Stomach (tissue), 8 donors: ENCODE measurements at regions not wholly inside any gene's neighbourhood (a gene's known extent, or its start where the extent isn't known, plus 50 kb on each side); places are given as distances from the start of the nearest gene placed in this dataset.

Experiments
- DNase-seq, 2 donors: peaks; one replicate each; pipeline versions ENCODE4 v3.0.0 to v3.0.0-alpha.2; 2013 to 2019
- H3K27ac ChIP-seq, 5 donors: fragments of 200-600 bp in 4 of 5; sonication (generic) in 4 of 5; one replicate each; pipeline ENCODE4 v1.5.1; 2013 to 2019; ENCODE audit warnings: mild to moderate bottlenecking in 1 of 5, moderate library complexity in 1 of 5
- H3K27me3 ChIP-seq, 3 donors: fragments of 200-600 bp; sonication (generic); one replicate each; pipeline ENCODE4 v1.5.1; 2017 to 2019; ENCODE audit warnings: mixed run types in 1 of 3
- H3K36me3 ChIP-seq, 4 donors: fragments of 200-600 bp; sonication (generic); 1 replicate in 3 of 4; 2 replicates in 1 of 4; pipeline ENCODE4 v1.5.1; 2016 to 2019
- H3K4me1 ChIP-seq, 4 donors: fragments of 200-600 bp; sonication (generic); one replicate each; pipeline ENCODE4 v1.5.1; 2016 to 2019
- H3K4me3 ChIP-seq, 4 donors: fragments of 200-600 bp; sonication (generic) in 3 of 4; one replicate each; pipeline ENCODE4 v1.5.1; 2016 to 2019; ENCODE audit warnings: mild to moderate bottlenecking in 1 of 4
- H3K9me3 ChIP-seq, 4 donors: fragments of 200-600 bp; sonication (generic); one replicate each; pipeline ENCODE4 v1.5.1; 2016 to 2019
- EP300 ChIP-seq: sonication (generic); formaldehyde crosslinking; IDR thresholded peaks from one replicate; pipeline ENCODE4 v1.6.1; 2017; ENCODE audit warnings: antibody characterized with exemption
- POLR2A ChIP-seq, 4 donors: fragments of 450-650 bp; IDR thresholded peaks; one replicate each; pipeline ENCODE4 v1.6.1; 2016; ENCODE audit warnings: antibody characterized with exemption in 4 of 4, control low read depth in 2 of 4, mild to moderate bottlenecking in 1 of 4, moderate library complexity in 1 of 4
- POLR2AphosphoS5 ChIP-seq, 3 donors: sonication (generic); formaldehyde crosslinking; IDR thresholded peaks; one replicate each; pipeline ENCODE4 v1.6.1; 2016; ENCODE audit warnings: antibody characterized with exemption in 3 of 3
- WGBS, 5 donors: extraction: QIAGEN DNeasy Blood & Tissue Kit in 3 of 5; methylation state at CpG; one replicate each; pipeline versions ENCODE4 v1.1.5 to v1.1.7; 2013 to 2018; 5-methylcytosine and 5-hydroxymethylcytosine counted together
- intact Hi-C: fragments of 100-400 bp; cut with DNase I; formaldehyde crosslinking; loops from one replicate; pipeline ENCODE4 v1.15.1; 2023; ENCODE audit warnings: low total_unique reads
- TF ChIP-seq, protein P1 (sequence below), 7 experiments: fragments of 450-650 bp in 4 of 7; fragments of 200-600 bp in 3 of 7; sonication (generic) in 3 of 7; IDR thresholded peaks; one replicate each; pipeline ENCODE4 v1.5.1; 2016 to 2019; ENCODE audit warnings: antibody characterized with exemption in 7 of 7, control low read depth in 2 of 7, mild to moderate bottlenecking in 1 of 7
- donor health status: healthy with polysubstance abuse.
- donor health status: Bipolar disorder and iron deficiency.
- donor health status: healthy.

DNA sequence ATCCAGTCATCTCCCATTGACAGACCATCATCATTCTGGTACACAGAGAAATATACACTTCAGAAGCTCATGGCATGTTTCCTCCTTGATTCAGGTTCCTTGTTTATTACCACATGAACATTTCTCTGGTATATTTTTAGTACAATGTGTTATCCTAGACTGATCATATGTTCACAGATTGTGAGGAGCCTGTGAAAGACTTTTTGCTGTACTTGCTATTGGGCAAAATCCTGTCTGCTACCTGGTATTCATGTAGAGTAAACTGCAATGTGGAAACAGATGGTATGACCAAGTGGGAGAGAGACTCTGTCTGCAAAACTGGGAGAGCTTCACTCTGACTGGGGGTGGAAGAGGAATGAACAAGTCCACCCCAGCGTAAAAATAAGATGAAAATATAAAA lies 657.2 kb downstream of the IRS1 start:
- H3K9me3 ChIP-seq: no peaks in the 10 kb centered on the region
- 89 to 100% (median 90%) methylated on average over 1 of the region's 1 CpG for WGBS, 5 donors
- no peaks in the 10 kb centered on the region for H3K27me3 ChIP-seq
- no peaks in the 10 kb centered on the region for H3K36me3 ChIP-seq
- peaks cover 0 to 4% (median 0%) of the 10 kb centered on the region in 4 donors for H3K4me1 ChIP-seq
- TF ChIP-seq POLR2A (IDR thresholded peaks at IDR 0.05): no peak
- TF ChIP-seq EP300: no peak
- TF ChIP-seq, protein P1, sequence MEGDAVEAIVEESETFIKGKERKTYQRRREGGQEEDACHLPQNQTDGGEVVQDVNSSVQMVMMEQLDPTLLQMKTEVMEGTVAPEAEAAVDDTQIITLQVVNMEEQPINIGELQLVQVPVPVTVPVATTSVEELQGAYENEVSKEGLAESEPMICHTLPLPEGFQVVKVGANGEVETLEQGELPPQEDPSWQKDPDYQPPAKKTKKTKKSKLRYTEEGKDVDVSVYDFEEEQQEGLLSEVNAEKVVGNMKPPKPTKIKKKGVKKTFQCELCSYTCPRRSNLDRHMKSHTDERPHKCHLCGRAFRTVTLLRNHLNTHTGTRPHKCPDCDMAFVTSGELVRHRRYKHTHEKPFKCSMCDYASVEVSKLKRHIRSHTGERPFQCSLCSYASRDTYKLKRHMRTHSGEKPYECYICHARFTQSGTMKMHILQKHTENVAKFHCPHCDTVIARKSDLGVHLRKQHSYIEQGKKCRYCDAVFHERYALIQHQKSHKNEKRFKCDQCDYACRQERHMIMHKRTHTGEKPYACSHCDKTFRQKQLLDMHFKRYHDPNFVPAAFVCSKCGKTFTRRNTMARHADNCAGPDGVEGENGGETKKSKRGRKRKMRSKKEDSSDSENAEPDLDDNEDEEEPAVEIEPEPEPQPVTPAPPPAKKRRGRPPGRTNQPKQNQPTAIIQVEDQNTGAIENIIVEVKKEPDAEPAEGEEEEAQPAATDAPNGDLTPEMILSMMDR (IDR thresholded peaks at IDR 0.05): no peak
- TF ChIP-seq POLR2AphosphoS5 (IDR thresholded peaks at IDR 0.05): no peak
- intact Hi-C loops: no loop called here
- H3K27ac ChIP-seq: no peak overlapping the region
- no peak overlapping the region for H3K4me3 ChIP-seq
- DNase-seq: no peak

DNA sequence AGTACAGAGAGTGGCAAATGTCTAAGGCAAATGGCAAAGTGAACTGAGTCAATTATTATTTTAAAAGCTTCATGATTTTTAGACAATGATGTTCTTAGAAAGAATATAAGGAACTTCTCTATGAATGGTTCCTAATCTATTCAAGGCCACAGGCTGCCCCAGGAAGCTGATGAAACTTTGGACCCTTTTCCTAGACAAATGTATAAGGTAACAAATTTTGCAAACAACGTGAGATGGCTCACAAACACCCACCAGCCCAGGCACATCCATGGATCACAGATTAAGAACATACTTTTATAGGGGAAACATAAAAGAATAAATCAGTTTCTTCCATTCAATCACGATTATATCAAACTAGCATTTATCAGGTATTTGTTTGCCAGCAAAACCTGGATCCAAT lies 659.0 kb downstream of the IRS1 start:
- H3K4me3 ChIP-seq: no peak overlapping the region
- DNase-seq: no peak
- WGBS, 5 donors: 66 to 80% (median 75%) methylated on average over 2 of the region's 2 CpGs
- TF ChIP-seq EP300 (no peak), POLR2AphosphoS5 (IDR thresholded peaks at IDR 0.05) (no peak), POLR2A (IDR thresholded peaks at IDR 0.05) (no peak)
- TF ChIP-seq, protein P1 (IDR thresholded peaks at IDR 0.05): no peak
- no peaks in the 10 kb centered on the region for H3K36me3 ChIP-seq
- H3K27me3 ChIP-seq: no peaks in the 10 kb centered on the region
- H3K27ac ChIP-seq: no peak overlapping the region
- H3K4me1 ChIP-seq: peaks cover 0 to 19% (median 0%) of the 10 kb centered on the region in 4 donors
- intact Hi-C loops: no loop called here
- H3K9me3 ChIP-seq: no peaks in the 10 kb centered on the region

DNA sequence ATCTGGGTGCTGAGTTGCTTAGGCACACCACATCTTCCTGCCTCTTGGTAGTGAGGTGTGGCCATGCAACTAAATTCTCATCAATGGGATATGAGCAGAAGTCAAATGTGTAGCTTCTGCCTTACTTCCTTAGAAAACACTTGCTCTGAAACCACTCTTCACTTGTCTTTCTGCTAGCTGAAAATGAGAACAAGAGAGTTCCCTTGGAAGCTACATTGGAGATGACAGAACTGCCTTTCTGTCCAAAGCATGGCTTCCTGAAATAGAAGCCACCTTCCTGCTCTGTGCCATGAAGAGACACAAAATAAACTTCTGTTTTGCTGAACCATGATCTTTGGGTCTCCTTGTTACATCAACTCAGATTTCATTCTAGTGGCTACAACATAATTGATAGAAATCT lies 659.9 kb downstream of the IRS1 start:
- Histone ChIP-seq H3K9me3 (no peaks in the 10 kb centered on the region), H3K36me3 (no peaks in the 10 kb centered on the region), H3K4me3 (no peak overlapping the region), H3K4me1 (peaks cover 0 to 19% (median 0%) of the 10 kb centered on the region in 4 donors), H3K27ac (no peak overlapping the region), H3K27me3 (no peaks in the 10 kb centered on the region)
- TF ChIP-seq POLR2A (IDR thresholded peaks at IDR 0.05) (no peak), POLR2AphosphoS5 (IDR thresholded peaks at IDR 0.05) (no peak), EP300 (no peak)
- TF ChIP-seq, protein P1 (IDR thresholded peaks at IDR 0.05): no peak
- intact Hi-C loops: no loop called here
- no peak for DNase-seq

DNA sequence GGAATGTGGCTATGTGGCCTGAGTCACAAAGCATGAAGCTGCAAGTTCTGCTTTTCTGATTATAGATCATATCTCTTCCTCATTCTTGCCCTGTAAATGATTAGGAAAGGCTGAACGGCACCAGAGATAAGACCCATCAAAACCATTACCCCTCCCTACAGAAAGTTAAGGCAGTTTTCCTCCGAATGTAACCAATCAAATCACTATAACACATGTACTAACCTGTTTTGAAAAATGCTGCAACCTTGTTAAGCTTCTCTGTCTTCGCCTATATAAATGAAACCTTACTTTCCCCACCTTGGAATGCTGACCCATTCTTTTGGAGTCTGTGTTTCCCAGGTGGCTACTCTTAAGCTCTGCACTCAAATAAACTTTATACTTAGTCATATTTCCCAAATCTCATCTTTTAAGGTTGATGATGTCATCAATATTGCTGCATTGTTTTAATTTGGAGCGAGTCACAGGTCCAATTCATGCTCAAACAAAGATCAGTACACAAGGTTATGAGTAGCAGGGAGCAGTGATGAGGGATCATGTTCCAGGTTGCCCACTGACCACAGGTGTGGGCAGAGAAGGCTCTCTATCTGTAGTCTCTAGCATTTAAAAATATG lies 662.3 kb downstream of the IRS1 start:
- TF ChIP-seq POLR2A (IDR thresholded peaks at IDR 0.05) (no peak), EP300 (no peak), POLR2AphosphoS5 (IDR thresholded peaks at IDR 0.05) (peak in 2 of 3 donors; percentile 15 to 33)
- TF ChIP-seq, protein P1 (IDR thresholded peaks at IDR 0.05): no peak

More for the DNA sequence above, 662.3 kb downstream of the IRS1 start:
- Histone ChIP-seq H3K27me3 (no peaks in the 10 kb centered on the region), H3K36me3 (no peaks in the 10 kb centered on the region), H3K4me3 (no peak overlapping the region), H3K4me1 (peaks cover 0 to 19% (median 0%) of the 10 kb centered on the region in 4 donors), H3K9me3 (no peaks in the 10 kb centered on the region), H3K27ac (peak overlapping the region in 1 of 5 donors; percentile 63)
- intact Hi-C loops: no loop called here
- WGBS, 5 donors: 25 to 43% (median 34%) methylated on average over 4 of the region's 4 CpGs
- no peak for DNase-seq
